ENCODE measurements at regions not wholly inside any gene's neighbourhood (a gene's known extent, or its start where the extent isn't known, plus 50 kb on each side); places are given as distances from the start of the nearest gene placed in this dataset.

DNA sequence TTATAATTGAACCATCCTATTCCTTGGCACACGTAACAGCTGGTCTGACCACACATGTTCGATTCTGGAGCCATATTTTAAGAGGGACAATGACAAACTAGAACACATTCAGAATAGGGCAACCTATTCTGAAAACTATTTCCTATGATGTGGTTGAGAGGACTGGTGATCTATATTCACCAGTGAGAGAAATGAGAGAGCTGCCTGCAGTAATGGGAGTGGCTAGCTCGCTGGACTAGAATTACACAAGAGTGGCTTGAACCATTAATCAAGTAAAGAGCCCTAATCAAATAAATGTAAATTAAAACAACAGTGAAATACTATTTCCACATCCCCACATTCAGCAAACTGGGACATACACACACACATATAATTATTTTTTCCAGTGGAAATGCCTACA, 55.3 kb upstream of the LY86 start:
- no peak for TF ChIP-seq POLR2A (IDR thresholded peaks at IDR 0.05; ENCODE audit: low read length)
- TF ChIP-seq EP300 (IDR thresholded peaks at IDR 0.05), result no peak
- TF ChIP-seq, protein P1, sequence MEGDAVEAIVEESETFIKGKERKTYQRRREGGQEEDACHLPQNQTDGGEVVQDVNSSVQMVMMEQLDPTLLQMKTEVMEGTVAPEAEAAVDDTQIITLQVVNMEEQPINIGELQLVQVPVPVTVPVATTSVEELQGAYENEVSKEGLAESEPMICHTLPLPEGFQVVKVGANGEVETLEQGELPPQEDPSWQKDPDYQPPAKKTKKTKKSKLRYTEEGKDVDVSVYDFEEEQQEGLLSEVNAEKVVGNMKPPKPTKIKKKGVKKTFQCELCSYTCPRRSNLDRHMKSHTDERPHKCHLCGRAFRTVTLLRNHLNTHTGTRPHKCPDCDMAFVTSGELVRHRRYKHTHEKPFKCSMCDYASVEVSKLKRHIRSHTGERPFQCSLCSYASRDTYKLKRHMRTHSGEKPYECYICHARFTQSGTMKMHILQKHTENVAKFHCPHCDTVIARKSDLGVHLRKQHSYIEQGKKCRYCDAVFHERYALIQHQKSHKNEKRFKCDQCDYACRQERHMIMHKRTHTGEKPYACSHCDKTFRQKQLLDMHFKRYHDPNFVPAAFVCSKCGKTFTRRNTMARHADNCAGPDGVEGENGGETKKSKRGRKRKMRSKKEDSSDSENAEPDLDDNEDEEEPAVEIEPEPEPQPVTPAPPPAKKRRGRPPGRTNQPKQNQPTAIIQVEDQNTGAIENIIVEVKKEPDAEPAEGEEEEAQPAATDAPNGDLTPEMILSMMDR (IDR thresholded peaks at IDR 0.05), result no peak
- TF ChIP-seq FOSL2 (IDR thresholded peaks at IDR 0.05), result no peak
- no peak for TF ChIP-seq FOSL2 (CRISPR knock-in tag; IDR thresholded peaks at IDR 0.05)
- TF ChIP-seq MYC (IDR thresholded peaks at IDR 0.05; ENCODE audit: borderline replicate concordance, low read length), result no peak
- no peak for TF ChIP-seq ZFP36 (IDR thresholded peaks at IDR 0.05; ENCODE audit: borderline replicate concordance, partially characterized antibody)
- TF ChIP-seq, protein P2, sequence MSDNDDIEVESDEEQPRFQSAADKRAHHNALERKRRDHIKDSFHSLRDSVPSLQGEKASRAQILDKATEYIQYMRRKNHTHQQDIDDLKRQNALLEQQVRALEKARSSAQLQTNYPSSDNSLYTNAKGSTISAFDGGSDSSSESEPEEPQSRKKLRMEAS (IDR thresholded peaks at IDR 0.05), result no peak
- TF ChIP-seq PHF8 (IDR thresholded peaks at IDR 0.05; ENCODE audit: borderline replicate concordance, low read depth), result no peak
- TF ChIP-seq CHD4 (IDR thresholded peaks at IDR 0.05; ENCODE audit: borderline replicate concordance), result no peak
- no peak for TF ChIP-seq NFE2L2 (conservative IDR thresholded peaks at IDR 0.05; ENCODE audit: low read length)
- no peak for TF ChIP-seq CEBPB (IDR thresholded peaks at IDR 0.05)
- TF ChIP-seq, protein P3, sequence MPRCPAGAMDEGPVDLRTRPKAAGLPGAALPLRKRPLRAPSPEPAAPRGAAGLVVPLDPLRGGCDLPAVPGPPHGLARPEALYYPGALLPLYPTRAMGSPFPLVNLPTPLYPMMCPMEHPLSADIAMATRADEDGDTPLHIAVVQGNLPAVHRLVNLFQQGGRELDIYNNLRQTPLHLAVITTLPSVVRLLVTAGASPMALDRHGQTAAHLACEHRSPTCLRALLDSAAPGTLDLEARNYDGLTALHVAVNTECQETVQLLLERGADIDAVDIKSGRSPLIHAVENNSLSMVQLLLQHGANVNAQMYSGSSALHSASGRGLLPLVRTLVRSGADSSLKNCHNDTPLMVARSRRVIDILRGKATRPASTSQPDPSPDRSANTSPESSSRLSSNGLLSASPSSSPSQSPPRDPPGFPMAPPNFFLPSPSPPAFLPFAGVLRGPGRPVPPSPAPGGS (IDR thresholded peaks at IDR 0.05), result no peak
- TF ChIP-seq, protein P4, sequence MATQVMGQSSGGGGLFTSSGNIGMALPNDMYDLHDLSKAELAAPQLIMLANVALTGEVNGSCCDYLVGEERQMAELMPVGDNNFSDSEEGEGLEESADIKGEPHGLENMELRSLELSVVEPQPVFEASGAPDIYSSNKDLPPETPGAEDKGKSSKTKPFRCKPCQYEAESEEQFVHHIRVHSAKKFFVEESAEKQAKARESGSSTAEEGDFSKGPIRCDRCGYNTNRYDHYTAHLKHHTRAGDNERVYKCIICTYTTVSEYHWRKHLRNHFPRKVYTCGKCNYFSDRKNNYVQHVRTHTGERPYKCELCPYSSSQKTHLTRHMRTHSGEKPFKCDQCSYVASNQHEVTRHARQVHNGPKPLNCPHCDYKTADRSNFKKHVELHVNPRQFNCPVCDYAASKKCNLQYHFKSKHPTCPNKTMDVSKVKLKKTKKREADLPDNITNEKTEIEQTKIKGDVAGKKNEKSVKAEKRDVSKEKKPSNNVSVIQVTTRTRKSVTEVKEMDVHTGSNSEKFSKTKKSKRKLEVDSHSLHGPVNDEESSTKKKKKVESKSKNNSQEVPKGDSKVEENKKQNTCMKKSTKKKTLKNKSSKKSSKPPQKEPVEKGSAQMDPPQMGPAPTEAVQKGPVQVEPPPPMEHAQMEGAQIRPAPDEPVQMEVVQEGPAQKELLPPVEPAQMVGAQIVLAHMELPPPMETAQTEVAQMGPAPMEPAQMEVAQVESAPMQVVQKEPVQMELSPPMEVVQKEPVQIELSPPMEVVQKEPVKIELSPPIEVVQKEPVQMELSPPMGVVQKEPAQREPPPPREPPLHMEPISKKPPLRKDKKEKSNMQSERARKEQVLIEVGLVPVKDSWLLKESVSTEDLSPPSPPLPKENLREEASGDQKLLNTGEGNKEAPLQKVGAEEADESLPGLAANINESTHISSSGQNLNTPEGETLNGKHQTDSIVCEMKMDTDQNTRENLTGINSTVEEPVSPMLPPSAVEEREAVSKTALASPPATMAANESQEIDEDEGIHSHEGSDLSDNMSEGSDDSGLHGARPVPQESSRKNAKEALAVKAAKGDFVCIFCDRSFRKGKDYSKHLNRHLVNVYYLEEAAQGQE (IDR thresholded peaks at IDR 0.05), result no peak
- TF ChIP-seq, protein P5, sequence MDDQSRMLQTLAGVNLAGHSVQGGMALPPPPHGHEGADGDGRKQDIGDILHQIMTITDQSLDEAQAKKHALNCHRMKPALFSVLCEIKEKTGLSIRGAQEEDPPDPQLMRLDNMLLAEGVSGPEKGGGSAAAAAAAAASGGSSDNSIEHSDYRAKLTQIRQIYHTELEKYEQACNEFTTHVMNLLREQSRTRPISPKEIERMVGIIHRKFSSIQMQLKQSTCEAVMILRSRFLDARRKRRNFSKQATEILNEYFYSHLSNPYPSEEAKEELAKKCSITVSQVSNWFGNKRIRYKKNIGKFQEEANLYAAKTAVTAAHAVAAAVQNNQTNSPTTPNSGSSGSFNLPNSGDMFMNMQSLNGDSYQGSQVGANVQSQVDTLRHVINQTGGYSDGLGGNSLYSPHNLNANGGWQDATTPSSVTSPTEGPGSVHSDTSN (IDR thresholded peaks at IDR 0.05), result no peak

Data from A549 (cell line).